ENCODE measurements at regions not wholly inside any gene's neighbourhood (a gene's known extent, or its start where the extent isn't known, plus 50 kb on each side); places are given as distances from the start of the nearest gene placed in this dataset.

- TF ChIP-seq CTCF (IDR thresholded peaks at IDR 0.05; ENCODE audit: insufficient read depth, low read depth, low read length): no peak
- no peak for DNase-seq (ENCODE audit: low read depth)
- H3K4me3 ChIP-seq (ENCODE audit: low read depth, low read length): no peak overlapping the region
These were observed 342.5 kb downstream of the PTEN start for GRCh38 chr10:88205842-88206446.

GRCh38 chr10:88207121-88207546, 343.7 kb downstream of the PTEN start:
- TF ChIP-seq CTCF (IDR thresholded peaks at IDR 0.05; ENCODE audit: insufficient read depth, low read depth, low read length): no peak
- peak; percentile 70 for DNase-seq (ENCODE audit: low read depth)
- no peak overlapping the region for H3K4me3 ChIP-seq (ENCODE audit: low read depth, low read length)

- no peak for DNase-seq (ENCODE audit: low read depth)
- no peak overlapping the region for H3K4me3 ChIP-seq (ENCODE audit: low read depth, low read length)
- no peak for TF ChIP-seq CTCF (IDR thresholded peaks at IDR 0.05; ENCODE audit: insufficient read depth, low read depth, low read length)
These were observed 345.8 kb downstream of the PTEN start for GRCh38 chr10:88209231-88209630.

GRCh38 chr10:88209837-88210561, 346.6 kb downstream of the PTEN start:
- H3K4me3 ChIP-seq (ENCODE audit: low read depth, low read length): no peak overlapping the region
- DNase-seq (ENCODE audit: low read depth): peak; percentile 92
- no peak for TF ChIP-seq CTCF (IDR thresholded peaks at IDR 0.05; ENCODE audit: insufficient read depth, low read depth, low read length)

GRCh38 chr10:88211230-88211629, 347.8 kb downstream of the PTEN start:
- no peak for TF ChIP-seq CTCF (IDR thresholded peaks at IDR 0.05; ENCODE audit: insufficient read depth, low read depth, low read length)
- no peak for DNase-seq (ENCODE audit: low read depth)
- H3K4me3 ChIP-seq (ENCODE audit: low read depth, low read length): no peak overlapping the region

GRCh38 chr10:88212069-88212468, 348.6 kb downstream of the PTEN start:
- no peak for TF ChIP-seq CTCF (IDR thresholded peaks at IDR 0.05; ENCODE audit: insufficient read depth, low read depth, low read length)
- DNase-seq (ENCODE audit: low read depth): no peak
- no peak overlapping the region for H3K4me3 ChIP-seq (ENCODE audit: low read depth, low read length)

Data from fibroblast of villous mesenchyme (primary cell).